ENCODE measurements at regions not wholly inside any gene's neighbourhood (a gene's known extent, or its start where the extent isn't known, plus 50 kb on each side); places are given as distances from the start of the nearest gene placed in this dataset.

DNA sequence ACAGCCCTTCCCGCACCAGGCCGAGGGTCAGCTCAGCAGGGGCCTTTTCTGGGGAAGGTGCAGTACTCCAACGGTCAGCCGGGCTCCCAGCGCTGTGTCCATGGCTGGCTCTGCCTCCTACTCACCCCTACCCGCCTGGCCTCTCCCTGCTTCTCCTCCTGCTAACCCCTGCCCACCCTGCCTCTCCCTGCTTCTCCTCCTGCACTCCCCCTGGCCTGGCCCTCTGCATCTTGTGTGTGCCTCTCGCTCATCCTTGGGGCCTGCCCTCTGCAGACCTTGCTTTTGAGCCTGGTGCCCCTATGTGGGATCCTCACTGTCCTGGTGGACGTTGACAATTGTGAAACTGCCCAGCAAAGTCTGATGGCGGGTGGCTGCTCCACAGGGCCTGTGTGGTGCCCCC, 274.6 kb upstream of the IRX2 start:
- TF ChIP-seq, protein P1, sequence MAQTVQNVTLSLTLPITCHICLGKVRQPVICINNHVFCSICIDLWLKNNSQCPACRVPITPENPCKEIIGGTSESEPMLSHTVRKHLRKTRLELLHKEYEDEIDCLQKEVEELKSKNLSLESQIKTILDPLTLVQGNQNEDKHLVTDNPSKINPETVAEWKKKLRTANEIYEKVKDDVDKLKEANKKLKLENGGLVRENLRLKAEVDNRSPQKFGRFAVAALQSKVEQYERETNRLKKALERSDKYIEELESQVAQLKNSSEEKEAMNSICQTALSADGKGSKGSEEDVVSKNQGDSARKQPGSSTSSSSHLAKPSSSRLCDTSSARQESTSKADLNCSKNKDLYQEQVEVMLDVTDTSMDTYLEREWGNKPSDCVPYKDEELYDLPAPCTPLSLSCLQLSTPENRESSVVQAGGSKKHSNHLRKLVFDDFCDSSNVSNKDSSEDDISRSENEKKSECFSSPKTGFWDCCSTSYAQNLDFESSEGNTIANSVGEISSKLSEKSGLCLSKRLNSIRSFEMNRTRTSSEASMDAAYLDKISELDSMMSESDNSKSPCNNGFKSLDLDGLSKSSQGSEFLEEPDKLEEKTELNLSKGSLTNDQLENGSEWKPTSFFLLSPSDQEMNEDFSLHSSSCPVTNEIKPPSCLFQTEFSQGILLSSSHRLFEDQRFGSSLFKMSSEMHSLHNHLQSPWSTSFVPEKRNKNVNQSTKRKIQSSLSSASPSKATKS (CRISPR knock-in tag; IDR thresholded peaks at IDR 0.05): no peak
- TF ChIP-seq, protein P2, sequence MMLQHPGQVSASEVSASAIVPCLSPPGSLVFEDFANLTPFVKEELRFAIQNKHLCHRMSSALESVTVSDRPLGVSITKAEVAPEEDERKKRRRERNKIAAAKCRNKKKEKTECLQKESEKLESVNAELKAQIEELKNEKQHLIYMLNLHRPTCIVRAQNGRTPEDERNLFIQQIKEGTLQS (IDR thresholded peaks at IDR 0.05): no peak
- TF ChIP-seq, protein P2 (CRISPR knock-in tag; conservative IDR thresholded peaks at IDR 0.05): no peak
- TF ChIP-seq MYBL2 (IDR thresholded peaks at IDR 0.05; ENCODE audit: low read depth) (no peak), MYBL2 (CRISPR knock-in tag; IDR thresholded peaks at IDR 0.05; ENCODE audit: borderline replicate concordance) (no peak), MYC (IDR thresholded peaks at IDR 0.05; ENCODE audit: low read depth, low read length) (no peak), MYC (CRISPR knock-in tag; IDR thresholded peaks at IDR 0.05; ENCODE audit: borderline replicate concordance, low read depth) (no peak), MYNN (IDR thresholded peaks at IDR 0.05) (no peak), MYNN (CRISPR knock-in tag; IDR thresholded peaks at IDR 0.05) (no peak), POLR2A (conservative IDR thresholded peaks at IDR 0.05) (no peak), C11orf30 (IDR thresholded peaks at IDR 0.05; ENCODE audit: low read depth) (no peak), ZEB2 (IDR thresholded peaks at IDR 0.05) (no peak), BRF1 (IDR thresholded peaks at IDR 0.05; ENCODE audit: borderline replicate concordance, extremely low read depth, insufficient read length) (no peak)
- TF ChIP-seq, protein P3, sequence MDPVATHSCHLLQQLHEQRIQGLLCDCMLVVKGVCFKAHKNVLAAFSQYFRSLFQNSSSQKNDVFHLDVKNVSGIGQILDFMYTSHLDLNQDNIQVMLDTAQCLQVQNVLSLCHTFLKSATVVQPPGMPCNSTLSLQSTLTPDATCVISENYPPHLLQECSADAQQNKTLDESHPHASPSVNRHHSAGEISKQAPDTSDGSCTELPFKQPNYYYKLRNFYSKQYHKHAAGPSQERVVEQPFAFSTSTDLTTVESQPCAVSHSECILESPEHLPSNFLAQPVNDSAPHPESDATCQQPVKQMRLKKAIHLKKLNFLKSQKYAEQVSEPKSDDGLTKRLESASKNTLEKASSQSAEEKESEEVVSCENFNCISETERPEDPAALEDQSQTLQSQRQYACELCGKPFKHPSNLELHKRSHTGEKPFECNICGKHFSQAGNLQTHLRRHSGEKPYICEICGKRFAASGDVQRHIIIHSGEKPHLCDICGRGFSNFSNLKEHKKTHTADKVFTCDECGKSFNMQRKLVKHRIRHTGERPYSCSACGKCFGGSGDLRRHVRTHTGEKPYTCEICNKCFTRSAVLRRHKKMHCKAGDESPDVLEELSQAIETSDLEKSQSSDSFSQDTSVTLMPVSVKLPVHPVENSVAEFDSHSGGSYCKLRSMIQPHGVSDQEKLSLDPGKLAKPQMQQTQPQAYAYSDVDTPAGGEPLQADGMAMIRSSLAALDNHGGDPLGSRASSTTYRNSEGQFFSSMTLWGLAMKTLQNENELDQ (CRISPR knock-in tag; IDR thresholded peaks at IDR 0.05; ENCODE audit: borderline replicate concordance): no peak
- TF ChIP-seq, protein P4, sequence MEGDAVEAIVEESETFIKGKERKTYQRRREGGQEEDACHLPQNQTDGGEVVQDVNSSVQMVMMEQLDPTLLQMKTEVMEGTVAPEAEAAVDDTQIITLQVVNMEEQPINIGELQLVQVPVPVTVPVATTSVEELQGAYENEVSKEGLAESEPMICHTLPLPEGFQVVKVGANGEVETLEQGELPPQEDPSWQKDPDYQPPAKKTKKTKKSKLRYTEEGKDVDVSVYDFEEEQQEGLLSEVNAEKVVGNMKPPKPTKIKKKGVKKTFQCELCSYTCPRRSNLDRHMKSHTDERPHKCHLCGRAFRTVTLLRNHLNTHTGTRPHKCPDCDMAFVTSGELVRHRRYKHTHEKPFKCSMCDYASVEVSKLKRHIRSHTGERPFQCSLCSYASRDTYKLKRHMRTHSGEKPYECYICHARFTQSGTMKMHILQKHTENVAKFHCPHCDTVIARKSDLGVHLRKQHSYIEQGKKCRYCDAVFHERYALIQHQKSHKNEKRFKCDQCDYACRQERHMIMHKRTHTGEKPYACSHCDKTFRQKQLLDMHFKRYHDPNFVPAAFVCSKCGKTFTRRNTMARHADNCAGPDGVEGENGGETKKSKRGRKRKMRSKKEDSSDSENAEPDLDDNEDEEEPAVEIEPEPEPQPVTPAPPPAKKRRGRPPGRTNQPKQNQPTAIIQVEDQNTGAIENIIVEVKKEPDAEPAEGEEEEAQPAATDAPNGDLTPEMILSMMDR (IDR thresholded peaks at IDR 0.05 in 2 of 3, conservative IDR thresholded peaks at IDR 0.05 in 1 of 3; ENCODE audit: insufficient read depth in 2 of 3, low read depth in 1 of 3, low read length in 3 of 3): no peak
- TF ChIP-seq, protein P5, sequence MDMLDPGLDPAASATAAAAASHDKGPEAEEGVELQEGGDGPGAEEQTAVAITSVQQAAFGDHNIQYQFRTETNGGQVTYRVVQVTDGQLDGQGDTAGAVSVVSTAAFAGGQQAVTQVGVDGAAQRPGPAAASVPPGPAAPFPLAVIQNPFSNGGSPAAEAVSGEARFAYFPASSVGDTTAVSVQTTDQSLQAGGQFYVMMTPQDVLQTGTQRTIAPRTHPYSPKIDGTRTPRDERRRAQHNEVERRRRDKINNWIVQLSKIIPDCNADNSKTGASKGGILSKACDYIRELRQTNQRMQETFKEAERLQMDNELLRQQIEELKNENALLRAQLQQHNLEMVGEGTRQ (CRISPR knock-in tag; IDR thresholded peaks at IDR 0.05): no peak
- TF ChIP-seq, protein P6, sequence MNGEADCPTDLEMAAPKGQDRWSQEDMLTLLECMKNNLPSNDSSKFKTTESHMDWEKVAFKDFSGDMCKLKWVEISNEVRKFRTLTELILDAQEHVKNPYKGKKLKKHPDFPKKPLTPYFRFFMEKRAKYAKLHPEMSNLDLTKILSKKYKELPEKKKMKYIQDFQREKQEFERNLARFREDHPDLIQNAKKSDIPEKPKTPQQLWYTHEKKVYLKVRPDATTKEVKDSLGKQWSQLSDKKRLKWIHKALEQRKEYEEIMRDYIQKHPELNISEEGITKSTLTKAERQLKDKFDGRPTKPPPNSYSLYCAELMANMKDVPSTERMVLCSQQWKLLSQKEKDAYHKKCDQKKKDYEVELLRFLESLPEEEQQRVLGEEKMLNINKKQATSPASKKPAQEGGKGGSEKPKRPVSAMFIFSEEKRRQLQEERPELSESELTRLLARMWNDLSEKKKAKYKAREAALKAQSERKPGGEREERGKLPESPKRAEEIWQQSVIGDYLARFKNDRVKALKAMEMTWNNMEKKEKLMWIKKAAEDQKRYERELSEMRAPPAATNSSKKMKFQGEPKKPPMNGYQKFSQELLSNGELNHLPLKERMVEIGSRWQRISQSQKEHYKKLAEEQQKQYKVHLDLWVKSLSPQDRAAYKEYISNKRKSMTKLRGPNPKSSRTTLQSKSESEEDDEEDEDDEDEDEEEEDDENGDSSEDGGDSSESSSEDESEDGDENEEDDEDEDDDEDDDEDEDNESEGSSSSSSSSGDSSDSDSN (IDR thresholded peaks at IDR 0.05; ENCODE audit: borderline replicate concordance in 1 of 2, low read depth in 2 of 2, low read length in 2 of 2): no peak
- TF ChIP-seq, protein P7, sequence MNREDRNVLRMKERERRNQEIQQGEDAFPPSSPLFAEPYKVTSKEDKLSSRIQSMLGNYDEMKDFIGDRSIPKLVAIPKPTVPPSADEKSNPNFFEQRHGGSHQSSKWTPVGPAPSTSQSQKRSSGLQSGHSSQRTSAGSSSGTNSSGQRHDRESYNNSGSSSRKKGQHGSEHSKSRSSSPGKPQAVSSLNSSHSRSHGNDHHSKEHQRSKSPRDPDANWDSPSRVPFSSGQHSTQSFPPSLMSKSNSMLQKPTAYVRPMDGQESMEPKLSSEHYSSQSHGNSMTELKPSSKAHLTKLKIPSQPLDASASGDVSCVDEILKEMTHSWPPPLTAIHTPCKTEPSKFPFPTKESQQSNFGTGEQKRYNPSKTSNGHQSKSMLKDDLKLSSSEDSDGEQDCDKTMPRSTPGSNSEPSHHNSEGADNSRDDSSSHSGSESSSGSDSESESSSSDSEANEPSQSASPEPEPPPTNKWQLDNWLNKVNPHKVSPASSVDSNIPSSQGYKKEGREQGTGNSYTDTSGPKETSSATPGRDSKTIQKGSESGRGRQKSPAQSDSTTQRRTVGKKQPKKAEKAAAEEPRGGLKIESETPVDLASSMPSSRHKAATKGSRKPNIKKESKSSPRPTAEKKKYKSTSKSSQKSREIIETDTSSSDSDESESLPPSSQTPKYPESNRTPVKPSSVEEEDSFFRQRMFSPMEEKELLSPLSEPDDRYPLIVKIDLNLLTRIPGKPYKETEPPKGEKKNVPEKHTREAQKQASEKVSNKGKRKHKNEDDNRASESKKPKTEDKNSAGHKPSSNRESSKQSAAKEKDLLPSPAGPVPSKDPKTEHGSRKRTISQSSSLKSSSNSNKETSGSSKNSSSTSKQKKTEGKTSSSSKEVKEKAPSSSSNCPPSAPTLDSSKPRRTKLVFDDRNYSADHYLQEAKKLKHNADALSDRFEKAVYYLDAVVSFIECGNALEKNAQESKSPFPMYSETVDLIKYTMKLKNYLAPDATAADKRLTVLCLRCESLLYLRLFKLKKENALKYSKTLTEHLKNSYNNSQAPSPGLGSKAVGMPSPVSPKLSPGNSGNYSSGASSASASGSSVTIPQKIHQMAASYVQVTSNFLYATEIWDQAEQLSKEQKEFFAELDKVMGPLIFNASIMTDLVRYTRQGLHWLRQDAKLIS (CRISPR knock-in tag; IDR thresholded peaks at IDR 0.05): no peak
